KMS-11 (cell line): ENCODE measurements at regions not wholly inside any gene's neighbourhood (a gene's known extent, or its start where the extent isn't known, plus 50 kb on each side); places are given as distances from the start of the nearest gene placed in this dataset.

Source experiments
- H2AFZ ChIP-seq: fragments of 200-600 bp; sonication (generic); 2 replicates; pipeline ENCODE4 v1.6.1; 2016; ENCODE audit warnings: antibody characterized with exemption, mixed run types, low read depth
- H3K27ac ChIP-seq: fragments of 200-600 bp; sonication (generic); 2 replicates; pipeline ENCODE4 v1.6.1; 2016; ENCODE audit warnings: mild to moderate bottlenecking, mixed run types
- H3K27me3 ChIP-seq: fragments of 200-600 bp; sonication (generic); 2 replicates; pipeline ENCODE4 v1.6.1; 2017; ENCODE audit warnings: mild to moderate bottlenecking, low read depth, mixed run types, moderate library complexity; ENCODE audit not compliant: insufficient read depth
- H3K36me3 ChIP-seq: fragments of 200-600 bp; sonication (generic); 2 replicates; pipeline ENCODE4 v1.6.1; 2017; ENCODE audit warnings: mild to moderate bottlenecking, mixed run types; ENCODE audit not compliant: insufficient read depth
- H3K4me1 ChIP-seq: fragments of 200-600 bp; sonication (generic); 2 replicates; pipeline ENCODE4 v1.6.1; 2016; ENCODE audit warnings: mild to moderate bottlenecking, low read depth, mixed run types; ENCODE audit not compliant: poor library complexity, severe bottlenecking
- H3K4me2 ChIP-seq: fragments of 200-600 bp; sonication (generic); 2 replicates; pipeline ENCODE4 v1.7.0; 2016; ENCODE audit warnings: mild to moderate bottlenecking, mixed run types
- H3K4me3 ChIP-seq: fragments of 200-600 bp; sonication (generic); IDR thresholded peaks from 2 replicates; pipeline ENCODE4 v1.6.1; 2017; ENCODE audit warnings: low read depth, low read length, mixed read lengths; ENCODE audit not compliant: insufficient read depth
- H3K79me2 ChIP-seq: fragments of 200-600 bp; sonication (generic); 2 replicates; pipeline ENCODE4 v1.6.1; 2016; ENCODE audit warnings: low read depth, mixed run types; ENCODE audit not compliant: insufficient read depth
- H3K9ac ChIP-seq: fragments of 200-600 bp; sonication (generic); 2 replicates; pipeline ENCODE4 v1.6.1; 2016; ENCODE audit warnings: mild to moderate bottlenecking, mixed run types
- H4K20me1 ChIP-seq: fragments of 200-600 bp; sonication (generic); 2 replicates; pipeline ENCODE4 v1.6.1; 2016; ENCODE audit warnings: mild to moderate bottlenecking, mixed run types; ENCODE audit not compliant: insufficient read depth
- TF ChIP-seq, protein P1 (sequence below): fragments of 200-600 bp; sonication (generic); conservative IDR thresholded peaks from 2 replicates; pipeline ENCODE4 v1.6.1; 2017; ENCODE audit warnings: low read depth, mild to moderate bottlenecking, antibody characterized with exemption, low read length, moderate library complexity, mixed read lengths

DNA sequence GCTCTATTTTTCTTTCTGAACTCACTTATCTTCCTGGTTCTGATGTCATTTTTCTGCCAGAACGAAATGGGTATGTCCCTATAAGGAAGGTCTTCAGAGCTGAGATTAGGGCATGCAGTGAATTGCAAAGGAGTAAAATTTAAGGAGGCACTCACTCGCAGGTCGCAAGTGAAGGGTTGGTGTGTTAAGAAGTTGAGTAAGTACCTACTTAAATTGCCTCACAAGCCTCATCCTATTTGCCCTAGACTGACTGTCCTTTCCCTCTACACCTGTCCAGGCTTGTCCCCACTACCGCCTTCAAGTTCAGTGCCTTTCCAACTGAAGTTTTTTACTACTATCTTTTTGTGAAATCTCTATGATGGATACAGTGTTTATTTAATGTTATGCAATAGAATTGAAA lies 191.5 kb downstream of the AHR start:
- TF ChIP-seq, protein P1, sequence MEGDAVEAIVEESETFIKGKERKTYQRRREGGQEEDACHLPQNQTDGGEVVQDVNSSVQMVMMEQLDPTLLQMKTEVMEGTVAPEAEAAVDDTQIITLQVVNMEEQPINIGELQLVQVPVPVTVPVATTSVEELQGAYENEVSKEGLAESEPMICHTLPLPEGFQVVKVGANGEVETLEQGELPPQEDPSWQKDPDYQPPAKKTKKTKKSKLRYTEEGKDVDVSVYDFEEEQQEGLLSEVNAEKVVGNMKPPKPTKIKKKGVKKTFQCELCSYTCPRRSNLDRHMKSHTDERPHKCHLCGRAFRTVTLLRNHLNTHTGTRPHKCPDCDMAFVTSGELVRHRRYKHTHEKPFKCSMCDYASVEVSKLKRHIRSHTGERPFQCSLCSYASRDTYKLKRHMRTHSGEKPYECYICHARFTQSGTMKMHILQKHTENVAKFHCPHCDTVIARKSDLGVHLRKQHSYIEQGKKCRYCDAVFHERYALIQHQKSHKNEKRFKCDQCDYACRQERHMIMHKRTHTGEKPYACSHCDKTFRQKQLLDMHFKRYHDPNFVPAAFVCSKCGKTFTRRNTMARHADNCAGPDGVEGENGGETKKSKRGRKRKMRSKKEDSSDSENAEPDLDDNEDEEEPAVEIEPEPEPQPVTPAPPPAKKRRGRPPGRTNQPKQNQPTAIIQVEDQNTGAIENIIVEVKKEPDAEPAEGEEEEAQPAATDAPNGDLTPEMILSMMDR = no peak
- H3K27ac ChIP-seq = no peak overlapping the region

GRCh38 chr7:17490825-17491224 lies 192.4 kb downstream of the AHR start:
- H3K27ac ChIP-seq = no peak overlapping the region

More for the DNA sequence above, 191.5 kb downstream of the AHR start:
- Histone ChIP-seq H3K79me2 (no peaks in the 10 kb centered on the region), H3K9ac (no peak overlapping the region), H4K20me1 (no peaks in the 10 kb centered on the region), H2AFZ (no peak overlapping the region), H3K4me1 (no peaks in the 10 kb centered on the region), H3K4me2 (no peak overlapping the region), H3K27me3 (no peaks in the 10 kb centered on the region), H3K36me3 (no peaks in the 10 kb centered on the region), H3K4me3 (no peak overlapping the region)

DNA sequence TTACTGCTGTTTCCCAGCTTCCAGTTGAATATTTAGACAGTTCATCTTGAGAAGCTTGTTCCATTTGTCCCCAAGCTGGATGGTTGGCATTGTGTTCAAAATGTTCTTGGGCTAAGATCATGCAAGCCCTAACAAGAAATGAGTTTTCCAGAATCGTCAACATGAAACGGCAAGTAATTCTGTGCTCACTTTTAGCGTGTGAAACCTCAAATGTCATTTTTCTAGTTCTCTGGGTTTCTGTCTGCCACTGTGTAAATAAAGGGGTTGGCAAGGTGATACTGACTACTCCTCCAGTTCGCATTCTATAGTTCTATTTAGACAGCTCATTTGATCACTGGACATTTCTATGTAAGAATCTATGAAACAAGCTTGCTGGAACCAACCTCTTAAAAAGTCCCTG lies 194.0 kb downstream of the AHR start:
- no peaks in the 10 kb centered on the region for H3K27me3 ChIP-seq
- no peak overlapping the region for H3K4me2 ChIP-seq
- H2AFZ ChIP-seq = no peak overlapping the region
- no peak overlapping the region for H3K9ac ChIP-seq
- H3K79me2 ChIP-seq = no peaks in the 10 kb centered on the region
- no peaks in the 10 kb centered on the region for H4K20me1 ChIP-seq
- no peak overlapping the region for H3K4me3 ChIP-seq
- TF ChIP-seq, protein P1 = no peak
- no peaks in the 10 kb centered on the region for H3K4me1 ChIP-seq
- H3K36me3 ChIP-seq = no peaks in the 10 kb centered on the region
- H3K27ac ChIP-seq = no peak overlapping the region

More at GRCh38 chr7:17490825-17491224, 192.4 kb downstream of the AHR start:
- Histone ChIP-seq H2AFZ (no peak overlapping the region), H3K36me3 (no peaks in the 10 kb centered on the region), H3K27me3 (no peaks in the 10 kb centered on the region), H3K4me1 (no peaks in the 10 kb centered on the region), H3K9ac (no peak overlapping the region), H3K79me2 (no peaks in the 10 kb centered on the region), H4K20me1 (no peaks in the 10 kb centered on the region), H3K4me2 (no peak overlapping the region), H3K4me3 (no peak overlapping the region)
- TF ChIP-seq, protein P1 = no peak

GRCh38 chr7:17493446-17493845 lies 195.0 kb downstream of the AHR start:
- no peak overlapping the region for H3K27ac ChIP-seq
- H4K20me1 ChIP-seq = no peaks in the 10 kb centered on the region
- H3K36me3 ChIP-seq = no peaks in the 10 kb centered on the region
- H3K4me3 ChIP-seq = no peak overlapping the region
- no peaks in the 10 kb centered on the region for H3K27me3 ChIP-seq
- no peak overlapping the region for H3K4me2 ChIP-seq
- TF ChIP-seq, protein P1 = no peak
- H3K79me2 ChIP-seq = no peaks in the 10 kb centered on the region
- no peaks in the 10 kb centered on the region for H3K4me1 ChIP-seq
- H2AFZ ChIP-seq = no peak overlapping the region
- no peak overlapping the region for H3K9ac ChIP-seq
